Endodermal cell (in vitro differentiated cells): ENCODE measurements at regions not wholly inside any gene's neighbourhood (a gene's known extent, or its start where the extent isn't known, plus 50 kb on each side); places are given as distances from the start of the nearest gene placed in this dataset.

Experiments
- DNase-seq: peaks from one replicate; pipeline ENCODE4 v3.0.0-alpha.2; 2017
- H3K27ac ChIP-seq: 2 replicates; pipeline ENCODE4 v1.5.1; 2013; ENCODE audit warnings: mild to moderate bottlenecking, low read depth, low read length, moderate library complexity
- H3K27me3 ChIP-seq: 2 replicates; pipeline ENCODE4 v1.6.1; 2013; ENCODE audit warnings: mild to moderate bottlenecking, low read length, moderate library complexity; ENCODE audit not compliant: insufficient read depth, control insufficient read depth, poor library complexity, severe bottlenecking
- H3K36me3 ChIP-seq: 2 replicates; pipeline ENCODE4 v1.7.0; 2013; ENCODE audit warnings: mild to moderate bottlenecking, low read length, moderate library complexity; ENCODE audit not compliant: control insufficient read depth, insufficient read depth
- H3K4me1 ChIP-seq: one replicate; pipeline ENCODE4 v1.7.0; 2013; ENCODE audit warnings: low read length; ENCODE audit not compliant: control insufficient read depth, insufficient read depth
- H3K4me3 ChIP-seq: 2 replicates; pipeline ENCODE4 v1.5.1; 2013; ENCODE audit warnings: mild to moderate bottlenecking, low read length, moderate library complexity
- H3K9ac ChIP-seq: 2 replicates; pipeline ENCODE4 v1.6.1; 2013; ENCODE audit warnings: mild to moderate bottlenecking, low read length, moderate library complexity; ENCODE audit not compliant: poor library complexity, severe bottlenecking; ENCODE audit errors: extremely low read depth
- H3K9me3 ChIP-seq: 2 replicates; pipeline ENCODE4 v1.6.1; 2013; ENCODE audit warnings: mild to moderate bottlenecking, low read length, moderate library complexity; ENCODE audit not compliant: control insufficient read depth
- H3K27ac Mint-ChIP-seq: 2 replicates; pipeline ENCODE4 v1.8.0; 2020; ENCODE audit warnings: mixed read lengths
- H3K27me3 Mint-ChIP-seq: 2 replicates; pipeline ENCODE4 v1.8.0; 2021; ENCODE audit warnings: mild to moderate bottlenecking, mixed read lengths; ENCODE audit not compliant: insufficient read depth
- H3K36me3 Mint-ChIP-seq: 2 replicates; pipeline ENCODE4 v1.8.0; 2020; ENCODE audit warnings: low read depth, mixed read lengths
- H3K4me1 Mint-ChIP-seq: 2 replicates; pipeline ENCODE4 v1.8.0; 2020; ENCODE audit warnings: mixed read lengths
- H3K4me3 Mint-ChIP-seq: 2 replicates; pipeline ENCODE4 v1.8.0; 2020; ENCODE audit warnings: mild to moderate bottlenecking, moderate library complexity, mixed read lengths
- H3K9me3 Mint-ChIP-seq: 2 replicates; pipeline ENCODE4 v1.8.0; 2020; ENCODE audit warnings: mild to moderate bottlenecking, mixed read lengths
- WGBS, 2 experiments: methylation state at CpG; one replicate each; pipeline versions ENCODE4 v1.1.5 to v1.1.7; 2013; ENCODE audit warnings: missing lambda C conversion rate in 2 of 2, mixed read lengths in 1 of 2; ENCODE audit not compliant: insufficient coverage in 1 of 2, insufficient read length in 1 of 2; 5-methylcytosine and 5-hydroxymethylcytosine counted together
- TF ChIP-seq, protein P1 (sequence below): fragments of 200-600 bp; sonication (generic); conservative IDR thresholded peaks from 2 replicates; pipeline ENCODE4 v1.5.0; 2021; ENCODE audit warnings: antibody characterized with exemption, mild to moderate bottlenecking

GRCh38 chr7:3134745-3135144 is 91.1 kb upstream of the CARD11 start:
- Mint-ChIP-seq H3K27me3 (peaks cover 3% of the 10 kb centered on the region), H3K4me1 (peaks cover 15% of the 10 kb centered on the region), H3K9me3 (peaks cover 8% of the 10 kb centered on the region), H3K27ac (no peak overlapping the region), H3K4me3 (no peak overlapping the region), H3K36me3 (no peaks in the 10 kb centered on the region)
- H3K4me1 ChIP-seq = no peaks in the 10 kb centered on the region
- H3K9me3 ChIP-seq = peaks cover 4% of the 10 kb centered on the region
- H3K4me3 ChIP-seq = no peak overlapping the region
- no peaks in the 10 kb centered on the region for H3K36me3 ChIP-seq
- WGBS, 2 experiments = 86 to 93% methylated on average over 3 to 6 of the region's 6 CpGs
- H3K27ac ChIP-seq = no peak overlapping the region
- no peaks in the 10 kb centered on the region for H3K27me3 ChIP-seq
- peak; percentile 59 for DNase-seq
- TF ChIP-seq, protein P1, sequence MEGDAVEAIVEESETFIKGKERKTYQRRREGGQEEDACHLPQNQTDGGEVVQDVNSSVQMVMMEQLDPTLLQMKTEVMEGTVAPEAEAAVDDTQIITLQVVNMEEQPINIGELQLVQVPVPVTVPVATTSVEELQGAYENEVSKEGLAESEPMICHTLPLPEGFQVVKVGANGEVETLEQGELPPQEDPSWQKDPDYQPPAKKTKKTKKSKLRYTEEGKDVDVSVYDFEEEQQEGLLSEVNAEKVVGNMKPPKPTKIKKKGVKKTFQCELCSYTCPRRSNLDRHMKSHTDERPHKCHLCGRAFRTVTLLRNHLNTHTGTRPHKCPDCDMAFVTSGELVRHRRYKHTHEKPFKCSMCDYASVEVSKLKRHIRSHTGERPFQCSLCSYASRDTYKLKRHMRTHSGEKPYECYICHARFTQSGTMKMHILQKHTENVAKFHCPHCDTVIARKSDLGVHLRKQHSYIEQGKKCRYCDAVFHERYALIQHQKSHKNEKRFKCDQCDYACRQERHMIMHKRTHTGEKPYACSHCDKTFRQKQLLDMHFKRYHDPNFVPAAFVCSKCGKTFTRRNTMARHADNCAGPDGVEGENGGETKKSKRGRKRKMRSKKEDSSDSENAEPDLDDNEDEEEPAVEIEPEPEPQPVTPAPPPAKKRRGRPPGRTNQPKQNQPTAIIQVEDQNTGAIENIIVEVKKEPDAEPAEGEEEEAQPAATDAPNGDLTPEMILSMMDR = no peak
- no peak overlapping the region for H3K9ac ChIP-seq

GRCh38 chr7:3135626-3136025 is 92.0 kb upstream of the CARD11 start:
- no peak overlapping the region for H3K4me3 ChIP-seq
- WGBS, 2 experiments = 56 to 78% methylated on average over 4 to 6 of the region's 6 CpGs
- peaks cover 8% of the 10 kb centered on the region for H3K9me3 Mint-ChIP-seq
- H3K4me1 Mint-ChIP-seq = peaks cover 15% of the 10 kb centered on the region
- H3K9me3 ChIP-seq = peaks cover 4% of the 10 kb centered on the region
- H3K27ac Mint-ChIP-seq = no peak overlapping the region
- H3K4me1 ChIP-seq = no peaks in the 10 kb centered on the region
- no peaks in the 10 kb centered on the region for H3K27me3 Mint-ChIP-seq
- no peaks in the 10 kb centered on the region for H3K36me3 ChIP-seq
- no peak overlapping the region for H3K9ac ChIP-seq
- H3K36me3 Mint-ChIP-seq = no peaks in the 10 kb centered on the region
- H3K27me3 ChIP-seq = no peaks in the 10 kb centered on the region
- no peak overlapping the region for H3K27ac ChIP-seq
- DNase-seq = no peak
- no peak overlapping the region for H3K4me3 Mint-ChIP-seq
- TF ChIP-seq, protein P1 = no peak

- H3K27me3 Mint-ChIP-seq = no peaks in the 10 kb centered on the region
These were observed 94.5 kb upstream of the CARD11 start for GRCh38 chr7:3138206-3138605.

More at GRCh38 chr7:3138206-3138605, 94.5 kb upstream of the CARD11 start:
- H3K4me3 ChIP-seq = no peak overlapping the region
- H3K27ac ChIP-seq = no peak overlapping the region
- DNase-seq = no peak
- Mint-ChIP-seq H3K36me3 (no peaks in the 10 kb centered on the region), H3K4me1 (peaks cover 15% of the 10 kb centered on the region), H3K27ac (no peak overlapping the region), H3K9me3 (peaks cover 6% of the 10 kb centered on the region), H3K4me3 (no peak overlapping the region)
- H3K9ac ChIP-seq = no peak overlapping the region
- H3K9me3 ChIP-seq = no peaks in the 10 kb centered on the region
- TF ChIP-seq, protein P1 = no peak
- WGBS, 2 experiments = 94 to 98% methylated on average over 4 to 6 of the region's 6 CpGs
- no peaks in the 10 kb centered on the region for H3K36me3 ChIP-seq
- no peaks in the 10 kb centered on the region for H3K27me3 ChIP-seq
- no peaks in the 10 kb centered on the region for H3K4me1 ChIP-seq
